GM18909 (cell line): ENCODE measurements at regions not wholly inside any gene's neighbourhood (a gene's known extent, or its start where the extent isn't known, plus 50 kb on each side); places are given as distances from the start of the nearest gene placed in this dataset.

Experiments
- ATAC-seq: cut with Tn5 transposase; IDR thresholded peaks from one replicate; pipeline ENCODE4 v1.9.1; 2021; ENCODE audit warnings: mild to moderate bottlenecking; ENCODE audit not compliant: unreplicated experiment, poor library complexity

DNA sequence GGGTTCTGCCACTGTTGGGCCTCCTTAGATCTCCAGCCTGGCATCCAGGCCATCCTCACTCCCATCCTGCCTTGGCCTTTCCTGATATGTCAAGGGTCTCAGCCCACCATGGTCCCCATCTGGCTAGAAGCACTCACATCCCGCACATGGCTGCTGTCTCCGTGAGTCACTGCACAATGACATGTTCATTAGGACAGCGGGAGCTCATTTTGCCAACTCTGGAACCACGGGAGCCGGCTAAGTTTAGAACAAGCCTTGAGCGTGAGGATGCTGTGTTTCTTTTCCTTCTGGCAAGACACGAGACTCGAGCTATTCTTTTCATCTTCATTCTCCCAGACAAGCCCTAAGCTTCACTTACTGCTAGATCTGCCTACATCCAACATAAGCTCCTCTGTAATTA lies 65.7 kb upstream of the KSR1 start:
- no peak for ATAC-seq

DNA sequence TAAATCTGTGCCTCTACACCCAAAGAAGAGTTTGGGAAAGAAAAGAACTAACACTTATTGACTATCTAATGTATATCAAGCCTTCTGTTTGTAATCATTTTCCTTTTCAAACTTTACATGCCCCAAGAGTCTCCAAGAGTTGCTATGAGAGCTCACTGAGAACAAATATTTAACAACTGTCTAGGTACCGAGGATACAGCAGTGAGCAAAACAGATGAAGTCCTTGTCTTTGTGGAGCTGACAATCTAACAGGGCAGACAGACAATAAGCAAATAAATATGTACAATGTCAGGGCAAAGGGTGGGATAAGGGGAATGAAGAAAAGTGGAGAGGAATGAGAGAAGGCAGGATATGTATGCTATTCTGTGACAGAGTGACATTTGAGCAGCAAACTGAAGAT lies 64.8 kb upstream of the KSR1 start:
- no peak for ATAC-seq

DNA sequence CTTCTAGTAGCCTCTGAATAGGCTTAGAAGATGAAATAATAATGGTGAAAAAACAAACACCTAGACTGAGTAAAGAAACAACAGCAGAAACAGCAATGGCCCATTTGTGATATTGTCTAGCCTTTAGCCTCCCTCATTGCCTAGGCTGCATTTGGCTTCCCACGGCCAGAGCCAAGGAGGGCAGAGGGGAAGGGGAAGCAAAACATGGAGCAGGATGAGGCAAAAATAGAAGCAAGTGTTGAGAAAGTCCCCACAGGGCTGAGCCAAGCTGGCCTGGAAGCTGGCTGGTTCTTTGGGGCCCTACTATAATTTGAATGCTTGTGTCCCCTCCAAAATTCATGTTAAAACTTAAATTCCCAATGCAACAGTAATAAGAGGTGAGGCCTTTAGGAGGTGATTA lies 60.2 kb upstream of the KSR1 start:
- ATAC-seq = no peak

DNA sequence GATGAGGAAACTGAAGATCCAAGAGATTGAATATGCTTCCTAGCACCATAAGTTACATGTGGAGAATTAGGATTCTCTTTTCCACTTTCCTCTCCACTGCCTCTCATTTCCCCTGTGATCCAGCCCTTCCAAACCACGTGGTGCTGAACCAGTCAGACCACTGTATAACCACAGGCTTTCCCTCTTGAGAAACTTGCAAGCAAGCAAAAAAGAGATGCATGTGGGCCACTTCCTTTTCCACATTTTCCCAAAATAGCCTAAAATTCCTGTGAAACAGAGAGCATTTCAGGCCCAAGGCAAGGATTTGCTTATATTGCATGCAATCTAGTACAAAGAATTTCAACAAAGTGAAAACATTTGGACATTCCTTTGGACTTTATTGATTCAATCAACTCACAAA lies 59.3 kb upstream of the KSR1 start:
- ATAC-seq = no peak

DNA sequence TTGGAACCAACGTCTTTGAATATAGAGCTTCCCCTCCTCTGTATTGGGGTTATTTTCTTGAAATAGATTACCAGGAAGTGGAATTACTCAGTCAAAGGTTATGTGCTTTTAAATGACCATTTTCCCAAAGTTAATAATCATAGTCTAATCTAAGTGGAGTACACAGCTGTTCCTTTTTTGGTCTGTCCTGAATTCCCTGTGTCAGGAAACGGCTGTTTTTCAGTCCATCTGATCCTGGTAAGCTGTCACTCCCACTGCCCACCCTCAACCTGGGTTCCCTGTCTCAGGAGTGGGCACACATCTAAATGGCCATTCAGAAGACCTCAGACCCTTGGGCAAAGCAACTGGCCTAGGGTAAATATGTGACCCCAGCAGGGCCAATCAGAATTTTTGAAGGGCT lies 57.6 kb upstream of the KSR1 start:
- ATAC-seq = no peak

DNA sequence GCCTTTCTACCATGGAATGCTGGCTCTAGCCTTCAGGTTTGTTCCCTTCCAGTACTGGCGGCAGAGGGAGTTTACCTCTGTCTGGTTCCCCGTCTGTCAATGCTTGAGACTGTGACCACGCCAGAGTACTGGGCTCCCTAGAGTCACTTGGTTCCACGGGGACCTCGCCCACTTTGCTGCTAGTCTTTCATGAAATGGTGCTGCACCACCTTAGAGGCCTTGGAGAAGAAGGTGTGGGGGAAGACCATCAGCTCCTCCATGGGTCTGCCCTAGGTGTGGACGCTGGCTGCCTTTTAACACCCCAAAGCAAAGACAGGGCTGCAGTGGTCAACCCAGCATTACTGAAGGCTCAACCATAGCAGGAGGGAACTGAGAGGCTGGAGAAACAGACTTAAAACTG lies 55.3 kb upstream of the KSR1 start:
- ATAC-seq = no peak

DNA sequence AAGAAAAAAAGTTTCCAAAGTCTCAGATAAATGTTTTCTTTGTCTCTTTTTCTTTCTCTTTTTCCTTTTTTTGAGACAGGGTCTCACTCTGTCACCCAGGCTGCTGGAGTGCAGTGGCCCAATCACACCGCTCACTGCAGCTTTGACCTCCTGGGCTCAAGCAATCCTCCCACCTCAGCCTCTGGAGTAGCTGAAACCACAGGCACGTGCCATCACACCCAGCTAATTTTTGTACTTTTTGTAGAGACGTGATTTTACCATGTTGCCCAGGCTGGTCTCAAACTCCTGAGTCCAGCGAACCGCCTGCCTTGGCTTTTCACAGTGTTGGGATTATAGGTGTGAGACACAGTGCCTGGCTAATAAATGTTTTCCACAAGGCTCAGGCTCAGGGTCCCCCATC lies 53.3 kb upstream of the KSR1 start:
- ATAC-seq = no peak

DNA sequence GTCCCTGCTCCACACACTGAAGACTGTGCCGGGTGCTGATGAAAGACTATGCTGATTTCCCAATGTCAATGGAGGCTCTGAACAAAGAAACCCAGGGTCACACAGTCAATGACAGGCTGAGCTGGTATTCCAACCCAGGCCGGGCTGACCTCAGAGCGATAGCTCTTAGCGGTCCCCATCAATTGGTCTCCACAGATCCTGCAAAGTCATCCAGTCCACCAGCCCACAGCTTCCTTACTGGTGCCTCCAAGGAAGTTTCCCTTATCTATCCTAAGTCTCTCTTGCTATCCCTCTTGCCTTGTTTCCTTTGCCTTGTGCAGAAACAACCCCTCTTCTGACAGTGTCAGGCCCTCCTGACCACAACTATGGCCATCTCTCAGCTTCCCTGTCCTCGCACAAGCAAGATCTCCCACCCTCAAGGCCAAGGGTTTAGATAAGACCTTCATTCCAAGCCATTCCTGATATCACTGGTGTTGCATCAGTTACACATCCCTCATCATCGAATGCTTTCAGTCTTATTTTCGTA lies 52.7 kb upstream of the KSR1 start:
- no peak for ATAC-seq

DNA sequence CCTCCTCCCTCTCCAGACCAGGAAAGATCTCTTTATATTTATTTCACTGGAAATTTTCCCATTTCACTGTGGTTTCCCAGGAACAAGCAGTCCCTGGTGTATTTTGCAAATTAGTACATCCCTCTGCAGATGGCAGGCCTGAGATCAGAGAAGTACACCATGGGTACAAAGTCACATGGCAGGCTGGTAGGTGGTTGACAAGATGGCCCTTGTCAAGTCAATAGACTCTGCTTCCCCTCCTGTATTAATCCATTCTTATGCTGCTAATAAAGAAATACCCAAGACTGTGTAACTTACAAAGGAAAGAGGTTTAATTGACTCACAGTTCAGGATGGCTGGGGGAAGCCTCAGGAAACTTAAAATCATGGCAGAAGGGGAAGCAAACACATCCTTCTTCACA lies 51.6 kb upstream of the KSR1 start:
- ATAC-seq = no peak
